ENCODE measurements at regions not wholly inside any gene's neighbourhood (a gene's known extent, or its start where the extent isn't known, plus 50 kb on each side); places are given as distances from the start of the nearest gene placed in this dataset.
"Not testable (repeated sequence)": the region's sequence is repeated elsewhere in the genome, so short reads cannot be mapped to it uniquely, and the experiment has no call there.

DNA sequence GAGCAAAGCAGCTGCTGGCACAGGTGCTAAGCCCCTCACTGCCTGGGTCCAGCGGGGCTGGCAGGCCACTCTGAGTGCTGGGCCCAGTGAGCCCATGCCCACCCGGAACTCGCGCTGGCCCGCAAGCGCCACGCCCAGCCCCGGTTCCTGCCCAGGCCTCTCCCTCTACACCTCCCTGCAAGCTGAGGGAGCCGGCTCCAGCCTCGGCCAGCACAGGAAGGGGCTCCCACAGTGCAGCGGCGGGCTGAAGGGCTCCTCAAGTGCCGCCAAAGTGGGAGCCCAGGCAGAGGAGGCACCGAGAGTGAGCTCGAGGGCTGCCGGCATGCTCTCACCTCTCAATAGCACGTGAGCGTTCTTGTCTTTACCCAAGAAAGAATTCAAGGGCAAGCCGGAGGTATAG lies 219.5 kb upstream of the FRG2C start:
- DNase-seq (ENCODE audit: low read depth in 2 of 2) = not testable (repeated sequence)

DNA sequence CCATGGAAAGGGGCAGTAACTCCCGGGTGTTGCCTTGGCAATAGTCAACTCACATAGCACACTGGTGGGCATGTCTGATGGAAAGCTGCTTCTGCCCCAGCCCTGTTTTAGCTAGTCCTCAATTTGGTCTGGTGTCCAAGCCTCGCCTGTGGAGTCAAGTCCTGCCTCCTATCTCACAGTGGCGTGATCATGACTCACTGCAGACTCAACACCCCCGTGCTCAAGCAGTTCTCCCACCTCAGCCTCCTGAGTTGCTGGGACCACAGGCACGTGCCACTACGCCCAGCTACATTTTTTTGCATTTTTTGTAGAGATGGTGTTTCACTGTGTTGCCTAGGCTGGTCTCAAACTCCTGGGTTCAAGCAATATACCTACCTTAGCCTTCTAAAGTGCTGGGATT lies 218.9 kb upstream of the FRG2C start:
- DNase-seq (ENCODE audit: low read depth in 2 of 2) = not testable (repeated sequence)

DNA sequence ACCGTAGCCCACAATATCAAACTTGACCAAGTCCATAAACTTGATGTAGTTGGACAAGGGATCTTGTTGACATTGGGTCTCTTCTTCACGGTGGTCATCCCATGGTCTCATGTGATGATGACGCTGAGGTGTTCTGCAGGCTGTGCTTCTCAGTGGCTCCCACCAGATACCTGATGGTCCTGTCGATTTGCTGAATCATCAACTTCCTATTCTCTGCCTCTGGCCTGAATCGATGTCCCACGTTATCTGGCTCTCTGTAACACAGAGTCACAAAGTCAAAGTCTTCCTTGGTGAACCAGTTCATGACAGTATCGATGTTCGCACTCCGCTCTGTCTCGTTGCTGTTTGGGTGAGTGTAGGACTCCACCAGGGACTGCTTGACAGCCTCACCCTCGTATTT lies 217.2 kb upstream of the FRG2C start:
- DNase-seq (ENCODE audit: low read depth in 2 of 2) = not testable (repeated sequence)

DNA sequence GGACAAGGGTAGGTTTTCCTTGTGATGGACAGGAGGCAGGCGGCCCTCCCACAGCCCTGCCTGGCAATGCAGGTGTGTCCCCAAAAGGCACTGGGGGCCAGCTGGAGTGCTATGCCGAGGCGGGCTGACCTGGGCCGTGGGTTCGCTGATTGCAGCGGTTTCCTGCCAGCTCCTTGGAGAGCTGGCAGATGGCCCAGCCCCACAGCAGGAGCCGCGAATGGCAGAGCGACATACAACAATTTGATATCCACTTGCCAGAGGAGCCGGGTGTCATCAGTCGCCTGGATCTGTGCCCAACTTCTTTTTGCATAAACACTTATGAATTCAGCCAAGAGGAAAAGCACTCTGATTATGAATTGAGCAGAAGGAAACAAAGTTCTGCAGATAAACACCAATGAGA lies 210.8 kb upstream of the FRG2C start:
- DNase-seq (ENCODE audit: low read depth in 2 of 2) = not testable (repeated sequence)

DNA sequence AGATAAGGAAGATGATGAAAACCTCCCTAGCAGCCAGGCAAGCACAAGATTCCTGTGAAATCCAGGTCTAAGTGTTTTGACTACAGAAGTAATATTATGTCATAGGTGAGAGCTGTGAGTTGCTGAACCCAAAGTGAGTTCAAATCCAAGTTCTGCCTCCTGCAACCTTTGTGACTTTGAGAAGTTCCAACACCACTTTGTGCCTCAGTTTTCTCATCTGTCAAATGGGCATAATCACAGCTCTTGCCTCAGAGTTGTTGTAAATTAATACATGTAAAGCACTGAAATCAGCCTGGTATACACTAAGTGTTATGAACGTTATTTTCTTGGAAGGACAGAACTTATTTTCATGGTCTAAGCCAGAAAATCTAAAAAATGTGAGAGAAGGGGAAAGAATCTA lies 210.3 kb upstream of the FRG2C start:
- not testable (repeated sequence) for DNase-seq (ENCODE audit: low read depth in 2 of 2)

DNA sequence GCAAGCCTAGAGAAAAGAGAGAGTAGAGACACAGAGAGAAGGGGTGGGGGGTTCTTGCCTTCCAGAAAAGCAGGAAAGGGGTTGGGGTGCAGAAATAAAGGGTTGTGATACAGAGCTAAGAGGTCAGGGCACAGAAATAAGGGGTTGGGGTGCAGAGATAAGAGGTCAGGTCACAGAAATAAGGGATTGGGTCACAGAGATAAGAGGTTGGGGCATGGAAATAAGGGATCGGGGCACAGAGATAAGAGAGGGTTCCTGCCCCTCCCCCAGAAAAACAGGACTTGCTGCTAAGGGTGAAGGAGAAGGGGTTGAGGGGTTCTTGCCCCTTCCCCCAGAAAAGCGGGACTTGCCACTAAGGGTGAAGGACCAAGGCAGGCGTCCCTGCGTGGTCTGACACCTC lies 189.6 kb upstream of the FRG2C start:
- not testable (repeated sequence) for DNase-seq (ENCODE audit: low read depth in 2 of 2)

DNA sequence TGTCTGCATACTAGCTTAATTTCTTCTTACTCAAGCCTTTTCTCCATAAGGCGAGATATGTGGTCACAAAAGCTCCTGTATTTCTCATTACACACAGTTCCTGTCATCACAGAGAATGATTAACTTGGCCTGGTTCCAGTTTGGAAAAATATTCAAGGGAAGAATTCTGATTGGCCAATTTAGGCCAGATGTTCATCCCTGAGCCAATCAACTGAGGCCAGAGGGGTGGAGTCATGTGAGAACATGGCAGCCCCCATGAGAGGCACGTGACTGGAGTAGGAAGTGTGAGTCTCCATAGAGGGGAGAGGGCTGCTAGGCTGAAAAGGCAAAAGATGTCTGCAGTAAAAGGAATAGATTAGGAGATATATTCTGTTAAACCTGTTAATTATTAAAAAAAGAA lies 167.5 kb upstream of the FRG2C start:
- DNase-seq (ENCODE audit: low read depth in 2 of 2) = not testable (repeated sequence)

DNA sequence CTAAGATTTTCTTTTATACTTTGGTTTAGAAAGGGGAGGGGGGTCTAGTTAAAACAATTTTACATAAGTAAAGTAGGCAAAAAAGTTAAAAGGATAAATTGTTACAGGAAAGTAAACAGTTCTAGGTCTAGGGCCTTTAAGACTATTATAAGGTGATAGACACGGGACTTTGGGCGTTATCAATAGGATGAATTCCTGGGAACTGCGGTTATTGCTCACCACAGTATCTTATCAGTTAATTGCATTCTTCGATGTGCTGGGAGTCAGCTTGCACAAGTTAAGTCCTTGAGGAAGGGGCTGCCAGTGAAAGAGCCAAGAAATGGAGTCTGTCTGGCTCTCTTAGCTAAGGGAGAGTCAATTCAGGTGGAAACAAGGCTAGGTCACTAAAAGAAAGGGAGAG lies 163.8 kb upstream of the FRG2C start:
- not testable (repeated sequence) for DNase-seq (ENCODE audit: low read depth in 2 of 2)

DNA sequence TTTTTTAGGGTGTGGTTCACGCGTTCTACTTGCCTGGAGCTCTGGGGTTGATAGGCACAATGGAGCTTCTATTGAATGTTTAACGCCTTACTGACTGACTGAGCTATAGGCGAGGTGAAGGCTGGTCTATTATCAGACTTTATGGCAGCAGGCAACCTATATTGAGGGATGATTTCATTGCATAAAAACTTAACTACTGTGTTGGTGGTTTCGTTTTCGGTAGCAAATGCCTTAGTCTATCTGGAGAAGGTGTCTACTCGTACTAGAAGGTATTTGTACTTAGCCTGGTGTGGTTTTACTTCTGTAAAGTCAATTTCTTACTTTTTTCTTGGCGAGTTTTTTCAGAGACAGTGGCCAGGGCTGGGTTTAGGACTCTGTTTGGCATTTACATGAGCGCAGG lies 162.0 kb upstream of the FRG2C start:
- DNase-seq (ENCODE audit: low read depth in 2 of 2) = not testable (repeated sequence)

DNA sequence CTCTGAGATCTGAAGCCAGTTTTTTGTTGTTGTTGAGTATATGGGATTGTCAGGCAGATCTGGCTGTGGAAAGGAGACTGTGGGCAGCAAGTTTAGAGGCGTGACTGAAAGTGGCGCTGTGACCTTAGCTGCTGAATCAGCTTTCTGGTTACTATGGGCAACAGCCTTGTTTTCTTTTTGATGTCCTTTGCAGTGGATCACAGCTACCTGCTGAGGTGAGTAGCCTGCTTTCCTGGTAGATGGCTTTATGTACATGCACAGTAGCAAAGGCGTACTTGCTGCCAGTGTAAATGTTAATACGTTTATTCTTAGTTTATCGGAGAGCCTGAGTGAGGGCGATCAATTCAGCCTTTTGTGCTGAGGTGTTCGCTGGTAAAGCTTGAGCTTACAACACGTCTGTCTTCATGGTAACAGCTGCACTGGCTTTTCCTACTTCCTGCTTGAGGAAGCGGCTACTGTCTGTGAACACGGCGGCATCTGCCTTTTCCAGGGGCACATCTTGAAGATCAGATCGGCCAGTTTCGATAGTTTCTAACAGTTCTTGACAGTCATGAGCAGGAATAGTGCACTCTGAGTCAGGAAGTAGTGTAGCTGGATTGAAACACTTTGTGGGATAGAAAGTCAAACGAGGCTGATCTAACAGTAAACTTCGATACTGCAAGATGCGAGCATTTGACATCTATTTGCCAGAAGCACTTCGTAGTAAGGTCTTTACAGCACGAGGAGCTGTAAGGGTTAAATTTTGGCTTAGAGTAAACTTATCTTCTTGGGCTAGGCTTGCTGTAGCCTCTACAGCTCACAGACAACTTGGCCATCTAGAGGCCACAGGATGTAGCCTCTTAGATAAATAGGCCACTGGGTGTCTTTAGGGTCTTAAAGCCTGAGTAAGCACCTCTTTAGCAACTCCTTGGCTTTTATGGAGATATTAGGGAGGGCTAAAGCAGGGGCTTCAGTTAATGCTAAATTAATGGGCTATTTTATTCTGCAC lies 161.1 kb upstream of the FRG2C start:
- not testable (repeated sequence) for DNase-seq (ENCODE audit: low read depth in 2 of 2)

DNA sequence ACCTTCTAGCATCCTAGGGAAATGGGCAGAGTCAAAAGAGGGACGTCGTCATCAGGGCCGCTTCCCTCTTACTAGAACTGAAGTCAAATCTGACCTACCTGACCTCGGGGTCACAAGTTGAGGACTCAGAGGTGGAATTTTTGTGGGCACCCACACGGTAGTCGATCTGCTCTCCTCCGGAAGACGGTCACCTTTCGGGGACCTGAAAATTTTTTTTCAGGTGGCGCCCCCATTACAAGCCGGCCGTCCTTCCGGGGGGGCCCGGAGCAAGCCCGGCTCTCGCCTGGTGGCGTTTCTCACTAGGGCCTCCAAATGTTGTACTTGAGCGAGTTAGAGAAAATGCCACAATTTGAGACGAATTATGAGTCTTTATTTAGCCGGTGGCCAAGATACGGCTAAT lies 157.5 kb upstream of the FRG2C start:
- DNase-seq (ENCODE audit: low read depth in 2 of 2) = no peak

DNA sequence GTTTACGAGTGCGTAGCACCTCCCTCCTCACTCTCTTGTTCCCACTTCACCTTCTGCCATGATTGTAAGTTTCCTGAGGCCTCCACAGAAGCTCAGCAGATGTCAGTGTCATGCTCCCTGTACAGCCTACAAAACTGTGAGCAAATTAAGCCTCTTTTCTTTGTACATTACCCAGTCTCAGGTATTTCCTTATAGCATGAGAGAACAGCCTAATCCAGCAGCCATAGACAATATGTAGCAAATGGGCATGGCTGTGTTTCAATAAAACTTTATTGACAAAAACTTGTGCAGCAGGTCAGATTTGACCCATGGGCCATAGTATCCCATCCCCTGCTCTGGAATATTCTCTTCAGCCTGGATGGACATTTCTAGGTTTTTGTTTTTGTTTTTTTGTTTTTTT lies 156.2 kb upstream of the FRG2C start:
- DNase-seq (ENCODE audit: low read depth in 2 of 2) = not testable (repeated sequence)

DNA sequence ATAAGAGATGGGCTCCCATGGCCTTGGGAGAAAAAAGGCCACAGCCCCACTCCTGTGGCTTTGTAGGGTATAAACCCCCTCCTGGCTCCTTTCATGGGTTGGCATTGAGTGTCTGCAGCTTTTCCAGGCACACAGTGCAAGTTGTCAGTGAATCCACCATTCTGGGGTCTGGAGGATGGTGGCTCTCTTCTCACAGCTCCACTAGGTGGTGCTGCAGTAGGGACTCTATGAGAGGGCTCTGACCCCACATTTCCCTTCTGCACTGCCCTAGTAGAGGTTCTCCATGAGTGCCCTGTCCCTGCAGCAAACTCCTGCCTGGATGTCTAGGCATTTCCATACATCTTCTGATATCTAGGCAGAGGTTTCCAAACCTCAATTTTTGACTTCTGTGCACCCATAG lies 136.5 kb upstream of the FRG2C start:
- not testable (repeated sequence) for DNase-seq (ENCODE audit: low read depth in 2 of 2)

DNA sequence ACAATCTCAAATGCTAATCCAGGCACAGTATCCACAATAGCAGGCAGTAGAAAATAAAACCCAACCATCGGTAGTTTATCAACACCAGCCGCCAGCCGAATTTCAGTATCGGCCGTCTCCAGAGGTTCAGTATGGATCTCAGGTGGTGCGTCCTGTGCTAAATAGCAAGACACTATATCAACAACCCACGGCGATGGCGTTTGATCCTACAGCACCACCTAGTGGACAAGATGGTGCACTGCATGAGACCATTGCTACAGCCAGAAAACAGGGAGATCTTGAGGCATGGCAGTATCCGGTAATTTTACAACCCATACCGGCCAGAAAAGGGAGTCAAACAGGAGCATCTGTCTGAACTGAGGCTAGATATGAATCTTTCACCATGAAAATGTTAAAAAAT lies 112.0 kb upstream of the FRG2C start:
- not testable (repeated sequence) for DNase-seq (ENCODE audit: low read depth in 2 of 2)

DNA sequence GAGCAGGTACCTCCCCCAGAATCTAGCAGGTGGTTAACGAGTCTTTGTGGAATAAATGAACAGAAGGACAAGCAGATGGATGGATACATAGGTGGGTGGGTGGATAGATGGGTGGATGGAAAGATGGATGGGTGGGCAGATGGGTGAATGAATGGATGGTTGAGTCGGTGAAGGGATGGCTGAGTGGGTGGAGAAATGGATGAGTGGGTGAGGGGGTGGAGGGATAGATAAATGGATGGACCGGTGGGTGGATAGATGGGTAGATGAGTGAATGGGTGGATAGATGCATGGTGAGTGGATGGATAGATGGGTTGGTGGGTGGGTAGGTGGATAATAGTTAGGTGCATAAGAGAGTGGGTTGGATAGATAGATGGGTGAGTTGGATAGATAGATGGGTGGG lies 99.7 kb upstream of the FRG2C start:
- not testable (repeated sequence) for DNase-seq (ENCODE audit: low read depth in 2 of 2)

DNA sequence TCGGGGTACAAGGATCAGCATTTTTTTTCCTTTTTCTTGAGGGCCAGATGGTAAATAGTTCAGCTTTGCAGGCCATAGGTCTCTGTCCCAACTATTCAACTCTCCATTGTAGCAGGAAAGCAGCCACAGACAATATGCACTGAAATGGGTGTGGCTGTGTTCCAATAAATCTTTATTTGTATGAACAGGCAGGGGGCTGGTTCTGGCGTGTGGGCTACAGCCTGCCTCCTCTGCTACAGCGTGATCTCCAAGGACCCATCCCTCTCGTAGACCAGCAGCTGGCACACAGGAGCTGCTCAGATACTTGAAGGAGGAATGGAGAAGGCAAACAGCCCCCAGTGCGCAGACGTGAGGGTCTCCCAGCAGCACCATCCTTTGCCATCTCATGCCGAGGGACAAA lies 91.8 kb upstream of the FRG2C start:
- DNase-seq (ENCODE audit: low read depth in 2 of 2) = not testable (repeated sequence)

DNA sequence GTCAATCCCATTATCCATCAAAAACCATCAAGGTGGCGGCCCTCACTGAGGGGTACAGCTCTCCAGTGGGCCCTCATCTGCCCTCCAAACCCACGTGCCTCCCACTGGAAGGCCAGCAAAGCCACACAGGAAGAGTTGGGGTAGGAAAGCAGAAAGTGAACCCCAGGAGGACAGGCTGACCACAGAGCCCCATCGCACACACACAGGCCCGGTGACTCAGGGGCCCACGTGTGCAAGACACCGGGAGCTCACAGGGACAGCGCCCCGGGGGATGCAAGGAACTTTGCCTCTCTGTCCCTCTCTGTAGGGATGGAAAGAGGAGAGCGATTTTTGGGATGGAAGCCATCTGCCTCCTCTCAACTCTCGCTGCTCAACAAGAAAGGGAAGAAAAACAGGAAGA lies 85.0 kb upstream of the FRG2C start:
- DNase-seq (ENCODE audit: low read depth in 2 of 2) = not testable (repeated sequence)

DNA sequence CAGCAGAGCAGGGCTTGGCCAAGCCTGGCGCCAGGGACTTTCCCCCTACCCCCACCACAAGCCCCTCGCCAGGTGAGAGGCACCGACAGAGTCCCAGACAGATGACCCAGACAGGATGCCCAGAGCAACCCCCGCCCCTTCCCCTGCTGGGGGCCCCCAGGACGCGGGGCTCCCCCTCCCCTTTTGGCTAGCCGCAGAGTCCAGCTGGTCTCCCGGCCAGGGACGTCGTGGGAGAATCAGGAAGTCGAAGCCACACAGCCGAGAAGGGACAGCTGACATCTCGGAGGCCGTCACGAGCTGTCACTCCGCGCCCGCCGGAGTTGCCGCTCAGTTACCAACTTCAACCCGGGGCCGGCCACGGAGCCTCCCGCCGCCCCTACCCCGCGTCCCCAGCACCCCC lies 84.6 kb upstream of the FRG2C start:
- DNase-seq (ENCODE audit: low read depth in 2 of 2) = not testable (repeated sequence)

DNA sequence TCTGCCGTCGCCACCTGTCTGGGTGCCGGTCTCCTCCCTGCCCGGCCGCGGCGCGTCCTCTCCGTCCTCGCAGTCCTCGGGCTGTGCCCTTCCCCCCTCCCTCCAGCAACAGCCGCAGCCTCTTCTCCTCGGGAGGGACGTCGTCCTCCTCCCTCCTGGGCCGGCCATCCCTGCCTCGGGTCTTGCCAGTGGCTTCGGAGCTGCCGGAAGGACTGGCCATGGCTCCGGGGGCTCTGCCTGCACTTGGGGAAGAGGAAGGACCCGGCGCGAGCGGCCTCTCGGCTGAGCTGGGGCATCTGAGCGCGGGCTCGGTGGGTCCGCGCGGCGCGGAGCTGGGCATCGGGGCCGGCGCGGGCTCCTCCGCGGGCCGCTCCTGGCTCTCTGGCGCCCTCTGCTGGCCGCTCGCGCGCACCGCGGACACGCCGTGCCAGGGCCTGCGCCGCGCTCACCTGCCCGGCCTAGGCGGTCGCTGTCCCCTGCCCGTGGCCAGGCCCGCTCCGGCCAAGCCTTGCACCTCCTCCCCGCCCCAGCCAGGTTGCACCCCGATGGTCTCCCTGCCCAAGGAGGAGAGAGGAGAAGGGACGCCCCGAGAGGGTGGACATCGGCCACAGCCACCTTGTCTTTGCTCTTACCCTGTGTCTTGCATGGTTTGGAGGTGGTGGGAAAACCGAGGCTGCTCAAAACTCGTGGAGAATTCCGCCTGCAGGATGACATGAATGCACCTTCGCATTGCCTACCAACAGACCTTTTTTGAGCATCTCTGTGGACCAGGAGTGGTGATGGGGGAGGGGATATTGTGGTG lies 83.9 kb upstream of the FRG2C start:
- DNase-seq (ENCODE audit: low read depth in 2 of 2) = peak in 1 of 2 donors; percentile 44

DNA sequence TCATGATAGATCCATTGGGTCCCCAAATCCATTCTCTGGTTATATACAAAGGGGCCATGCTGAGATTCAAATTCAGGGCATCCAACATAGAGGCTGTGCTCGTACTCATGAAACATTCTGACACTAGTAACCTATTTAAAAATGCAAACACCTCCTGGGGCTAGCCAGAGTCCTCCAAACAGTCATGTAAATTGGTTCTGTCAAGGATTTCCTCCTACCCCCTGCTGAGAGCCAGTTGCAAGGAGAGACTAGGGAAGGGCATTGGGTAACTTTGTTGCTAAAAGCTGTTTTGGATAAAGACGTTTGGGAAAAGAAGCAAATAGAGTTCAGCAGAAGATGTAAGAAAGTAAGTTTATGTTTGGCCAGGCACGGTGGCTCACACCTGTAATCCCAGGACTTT lies 81.6 kb upstream of the FRG2C start:
- not testable (repeated sequence) for DNase-seq (ENCODE audit: low read depth in 2 of 2)

DNA sequence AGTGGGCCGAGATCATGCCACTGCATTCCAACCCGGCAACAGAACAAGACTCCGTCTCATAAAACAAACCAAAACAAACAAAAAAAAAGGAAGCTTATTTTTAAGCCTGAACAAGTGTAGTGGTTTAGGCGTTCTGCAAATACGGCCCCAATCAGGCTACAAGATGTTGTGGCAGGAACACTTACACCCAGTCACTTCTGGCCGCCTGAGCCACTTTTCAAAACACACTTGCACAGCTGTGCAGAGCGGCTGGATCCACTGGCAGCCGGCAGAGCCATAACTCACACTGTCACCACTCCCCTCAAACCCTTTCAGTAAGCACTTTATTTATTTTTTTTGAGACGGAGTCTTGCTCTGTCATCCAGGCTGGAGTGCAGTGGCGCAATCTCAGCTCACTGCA lies 81.0 kb upstream of the FRG2C start:
- not testable (repeated sequence) for DNase-seq (ENCODE audit: low read depth in 2 of 2)

DNA sequence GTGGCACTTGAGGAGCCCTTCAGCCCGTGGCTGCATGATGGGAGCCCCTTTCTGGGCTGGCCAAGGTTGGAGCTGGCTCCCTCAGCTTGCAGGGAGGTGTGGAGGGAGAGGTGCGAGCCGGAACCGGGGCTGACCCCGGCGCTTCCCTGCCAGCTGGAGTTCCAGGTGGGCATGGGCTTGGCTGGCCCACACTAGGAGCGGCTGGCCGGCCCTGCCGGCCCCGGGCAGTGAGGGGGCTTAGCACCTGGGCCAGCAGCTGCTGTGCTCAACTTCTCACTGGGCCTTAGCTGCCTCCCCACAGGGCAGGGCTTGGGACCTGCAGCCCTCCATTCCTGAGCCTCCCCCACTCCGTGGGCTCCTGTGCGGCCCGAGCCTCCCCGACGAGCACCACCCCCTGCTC lies 76.4 kb upstream of the FRG2C start:
- not testable (repeated sequence) for DNase-seq (ENCODE audit: low read depth in 2 of 2)

DNA sequence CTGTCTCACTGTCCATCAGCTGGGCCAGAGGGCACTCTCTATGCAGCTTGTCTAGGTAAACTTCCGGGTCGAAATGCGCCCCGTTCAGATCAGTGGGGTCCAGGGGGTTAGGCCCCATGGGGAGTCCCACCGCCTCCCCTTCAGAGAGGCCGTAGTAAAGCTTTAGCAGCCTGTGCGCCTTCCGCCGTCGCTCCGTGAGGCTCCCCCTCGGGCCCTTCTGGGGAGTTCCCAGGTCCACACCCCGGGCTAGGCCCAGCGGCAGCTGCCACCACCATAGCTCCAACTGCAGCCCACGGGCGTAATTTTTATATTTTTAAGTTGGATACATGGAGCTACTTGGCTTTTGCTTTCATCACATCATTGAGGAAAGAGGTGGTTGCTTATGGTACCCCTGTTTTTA lies 73.7 kb upstream of the FRG2C start:
- DNase-seq (ENCODE audit: low read depth in 2 of 2) = not testable (repeated sequence)
